ENCODE measurements at regions not wholly inside any gene's neighbourhood (a gene's known extent, or its start where the extent isn't known, plus 50 kb on each side); places are given as distances from the start of the nearest gene placed in this dataset.

- TF ChIP-seq CTCF (IDR thresholded peaks at IDR 0.05; ENCODE audit: borderline replicate concordance, control extremely low read depth, extremely low read depth, insufficient read depth, missing control alignments), result no peak
- DNase-seq (ENCODE audit: low spot score), result no peak
- in situ Hi-C loops (cut with MboI; ENCODE audit: low sequenced_read_pairs, unreplicated experiment), result no loop called here
Observed at GRCh38 chr9:86724529-86724928, 222.8 kb downstream of the GAS1 start.

GRCh38 chr9:86723346-86723745 lies 224.0 kb downstream of the GAS1 start:
- in situ Hi-C loops (cut with MboI; ENCODE audit: low sequenced_read_pairs, unreplicated experiment), result no loop called here
- DNase-seq (ENCODE audit: low spot score), result no peak
- TF ChIP-seq CTCF (IDR thresholded peaks at IDR 0.05; ENCODE audit: borderline replicate concordance, control extremely low read depth, extremely low read depth, insufficient read depth, missing control alignments), result no peak

GRCh38 chr9:86722706-86723075 lies 224.6 kb downstream of the GAS1 start:
- TF ChIP-seq CTCF (IDR thresholded peaks at IDR 0.05; ENCODE audit: borderline replicate concordance, control extremely low read depth, extremely low read depth, insufficient read depth, missing control alignments), result no peak
- in situ Hi-C loops (cut with MboI; ENCODE audit: low sequenced_read_pairs, unreplicated experiment), result no loop called here
- no peak for DNase-seq (ENCODE audit: low spot score)

GRCh38 chr9:86721843-86722705 lies 225.2 kb downstream of the GAS1 start:
- DNase-seq (ENCODE audit: low spot score), result no peak
- no peak for TF ChIP-seq CTCF (IDR thresholded peaks at IDR 0.05; ENCODE audit: borderline replicate concordance, control extremely low read depth, extremely low read depth, insufficient read depth, missing control alignments)
- in situ Hi-C loops (cut with MboI; ENCODE audit: low sequenced_read_pairs, unreplicated experiment), result no loop called here

- DNase-seq (ENCODE audit: low spot score), result no peak
- in situ Hi-C loops (cut with MboI; ENCODE audit: low sequenced_read_pairs, unreplicated experiment), result no loop called here
- TF ChIP-seq CTCF (IDR thresholded peaks at IDR 0.05; ENCODE audit: borderline replicate concordance, control extremely low read depth, extremely low read depth, insufficient read depth, missing control alignments), result no peak
Observed at GRCh38 chr9:86721226-86721781, 226.0 kb downstream of the GAS1 start.

- no peak for TF ChIP-seq CTCF (IDR thresholded peaks at IDR 0.05; ENCODE audit: borderline replicate concordance, control extremely low read depth, extremely low read depth, insufficient read depth, missing control alignments)
- in situ Hi-C loops (cut with MboI; ENCODE audit: low sequenced_read_pairs, unreplicated experiment), result no loop called here
- no peak for DNase-seq (ENCODE audit: low spot score)
Observed at GRCh38 chr9:86720639-86721225, 226.6 kb downstream of the GAS1 start.

Data from GM13976 (cell line).